ENCODE measurements at regions not wholly inside any gene's neighbourhood (a gene's known extent, or its start where the extent isn't known, plus 50 kb on each side); places are given as distances from the start of the nearest gene placed in this dataset.

- no peaks in the 10 kb centered on the region for H3K27me3 Mint-ChIP-seq
- ChIA-PET CTCF (no interaction called here), POLR2A (no interaction called here)
- no peaks in the 10 kb centered on the region for H3K36me3 Mint-ChIP-seq (ENCODE audit: low read depth)
- H3K9me3 Mint-ChIP-seq, result no peaks in the 10 kb centered on the region
- H3K27ac Mint-ChIP-seq, result no peak overlapping the region
- H3K4me3 Mint-ChIP-seq, result no peak overlapping the region
- DNase-seq, result no peak
- H3K4me1 Mint-ChIP-seq, result no peaks in the 10 kb centered on the region
These were observed 1314.0 kb downstream of the PCDH19 start for GRCh38 chrX:99095965-99096635.

DNA sequence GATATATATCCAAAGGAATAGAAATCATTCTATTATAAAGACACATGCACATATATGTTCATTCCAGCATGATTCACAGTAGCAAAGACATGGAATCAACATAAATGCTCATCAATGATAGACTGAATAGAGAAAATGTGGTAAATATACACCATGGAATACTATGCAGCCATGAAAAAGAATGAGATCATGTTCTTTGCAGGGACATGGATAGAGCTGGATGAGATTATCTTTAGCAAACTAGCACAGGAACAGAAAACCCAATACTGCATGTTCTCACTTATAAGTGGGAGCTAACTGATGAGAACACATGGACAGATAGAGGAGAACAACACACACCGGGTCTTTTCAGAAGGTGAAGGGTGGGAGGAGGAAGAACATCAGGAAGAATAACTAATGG, 1318.6 kb downstream of the PCDH19 start:
- Mint-ChIP-seq H3K9me3 (peaks cover 8% of the 10 kb centered on the region), H3K36me3 (ENCODE audit: low read depth) (no peaks in the 10 kb centered on the region), H3K27ac (no peak overlapping the region), H3K4me3 (no peak overlapping the region), H3K27me3 (no peaks in the 10 kb centered on the region), H3K4me1 (no peaks in the 10 kb centered on the region)
- ChIA-PET POLR2A (no interaction called here), CTCF (no interaction called here)
- DNase-seq, result no peak

DNA sequence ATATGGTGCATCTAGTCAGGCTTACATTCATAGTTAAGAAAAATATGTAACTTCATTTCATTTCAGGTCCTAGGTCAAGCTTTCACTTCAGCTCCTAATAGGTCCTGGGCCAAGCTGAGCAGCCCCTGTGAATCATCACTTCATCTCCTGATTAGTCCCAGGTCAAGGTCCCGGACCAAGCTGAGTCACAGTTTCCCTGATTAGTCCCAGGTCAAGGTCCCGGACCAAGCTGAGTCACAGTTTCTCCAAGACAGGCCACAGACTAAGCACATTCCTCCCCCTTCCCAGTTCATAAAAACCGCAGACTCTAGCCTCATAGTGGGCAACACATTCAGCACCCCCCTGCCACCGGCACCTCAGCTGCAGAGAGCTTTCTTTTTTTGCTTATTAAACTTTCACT, 1331.8 kb downstream of the PCDH19 start:
- no peaks in the 10 kb centered on the region for H3K4me1 Mint-ChIP-seq
- H3K4me3 Mint-ChIP-seq, result no peak overlapping the region
- no peaks in the 10 kb centered on the region for H3K9me3 Mint-ChIP-seq
- POLR2A ChIA-PET, result no interaction called here
- DNase-seq, result no peak
- CTCF ChIA-PET, result no interaction called here
- no peaks in the 10 kb centered on the region for H3K27me3 Mint-ChIP-seq
- no peaks in the 10 kb centered on the region for H3K36me3 Mint-ChIP-seq (ENCODE audit: low read depth)
- no peak overlapping the region for H3K27ac Mint-ChIP-seq

DNA sequence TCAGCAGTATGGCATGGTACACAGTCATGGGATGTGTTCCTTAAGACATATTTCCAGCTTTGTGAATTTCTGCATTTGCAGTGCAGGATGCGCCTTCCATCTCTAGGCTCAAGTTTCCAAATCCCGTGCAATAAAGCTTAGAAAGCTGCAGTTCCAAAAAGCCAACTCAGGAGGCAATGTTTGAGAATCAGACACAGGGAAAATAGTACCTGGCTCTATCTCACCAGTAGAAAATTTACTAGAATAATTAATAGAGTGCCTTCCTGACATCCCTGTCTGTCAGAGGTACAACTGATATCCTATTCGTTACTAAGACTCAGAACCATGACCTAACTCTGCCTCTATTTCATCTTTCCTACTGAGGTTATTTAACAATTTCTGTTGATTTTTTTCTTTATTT, 1333.0 kb downstream of the PCDH19 start:
- Mint-ChIP-seq H3K9me3 (no peaks in the 10 kb centered on the region), H3K4me1 (no peaks in the 10 kb centered on the region), H3K36me3 (ENCODE audit: low read depth) (no peaks in the 10 kb centered on the region), H3K27me3 (no peaks in the 10 kb centered on the region), H3K27ac (no peak overlapping the region), H3K4me3 (no peak overlapping the region)
- ChIA-PET CTCF (no interaction called here), POLR2A (no interaction called here)
- DNase-seq, result no peak

GRCh38 chrX:99073551-99073950, 1336.5 kb downstream of the PCDH19 start:
- H3K4me1 Mint-ChIP-seq, result no peaks in the 10 kb centered on the region
- no peak for DNase-seq
- ChIA-PET POLR2A (no interaction called here), CTCF (no interaction called here)
- no peaks in the 10 kb centered on the region for H3K27me3 Mint-ChIP-seq
- no peak overlapping the region for H3K4me3 Mint-ChIP-seq
- no peaks in the 10 kb centered on the region for H3K9me3 Mint-ChIP-seq
- no peak overlapping the region for H3K27ac Mint-ChIP-seq
- H3K36me3 Mint-ChIP-seq (ENCODE audit: low read depth), result no peaks in the 10 kb centered on the region

GRCh38 chrX:99051639-99052038, 1358.4 kb downstream of the PCDH19 start:
- H3K27ac Mint-ChIP-seq, result no peak overlapping the region
- ChIA-PET CTCF (no interaction called here), POLR2A (no interaction called here)
- no peaks in the 10 kb centered on the region for H3K36me3 Mint-ChIP-seq (ENCODE audit: low read depth)
- no peak overlapping the region for H3K4me3 Mint-ChIP-seq
- H3K4me1 Mint-ChIP-seq, result no peaks in the 10 kb centered on the region
- H3K27me3 Mint-ChIP-seq, result no peaks in the 10 kb centered on the region
- DNase-seq, result no peak
- peaks cover 2% of the 10 kb centered on the region for H3K9me3 Mint-ChIP-seq

GRCh38 chrX:99033226-99033901, 1376.7 kb downstream of the PCDH19 start:
- no peaks in the 10 kb centered on the region for H3K4me1 Mint-ChIP-seq
- POLR2A ChIA-PET, result no interaction called here
- no peaks in the 10 kb centered on the region for H3K36me3 Mint-ChIP-seq (ENCODE audit: low read depth)
- no peaks in the 10 kb centered on the region for H3K9me3 Mint-ChIP-seq
- DNase-seq, result no peak
- H3K27ac Mint-ChIP-seq, result no peak overlapping the region
- H3K4me3 Mint-ChIP-seq, result no peak overlapping the region
- CTCF ChIA-PET, result no interaction called here
- no peaks in the 10 kb centered on the region for H3K27me3 Mint-ChIP-seq

DNA sequence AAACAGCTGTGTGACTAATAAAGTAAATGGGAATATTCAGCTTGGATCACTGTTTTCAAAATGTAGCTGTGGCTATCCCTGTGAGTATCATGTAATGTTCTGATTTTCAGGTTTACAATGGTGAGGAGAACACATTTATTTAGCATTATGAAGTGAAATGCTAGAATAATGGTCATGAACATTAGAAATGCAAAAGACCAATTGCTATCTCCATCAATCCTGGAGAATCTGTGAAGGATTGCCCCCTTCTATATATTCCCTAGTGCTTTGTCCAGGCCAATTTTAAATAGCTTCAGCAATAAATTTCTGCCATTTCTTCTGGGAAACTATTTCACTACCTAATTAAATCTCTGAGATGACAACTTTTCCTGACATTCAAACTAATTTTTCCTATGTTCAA, 1399.1 kb downstream of the PCDH19 start:
- Mint-ChIP-seq H3K4me1 (no peaks in the 10 kb centered on the region), H3K27me3 (no peaks in the 10 kb centered on the region), H3K36me3 (ENCODE audit: low read depth) (no peaks in the 10 kb centered on the region), H3K9me3 (no peaks in the 10 kb centered on the region), H3K27ac (no peak overlapping the region), H3K4me3 (no peak overlapping the region)
- ChIA-PET POLR2A (no interaction called here), CTCF (no interaction called here)
- DNase-seq, result no peak

- DNase-seq, result no peak
- POLR2A ChIA-PET, result no interaction called here
- Mint-ChIP-seq H3K4me1 (no peaks in the 10 kb centered on the region), H3K9me3 (peaks cover 3% of the 10 kb centered on the region), H3K27me3 (no peaks in the 10 kb centered on the region), H3K36me3 (ENCODE audit: low read depth) (no peaks in the 10 kb centered on the region), H3K4me3 (no peak overlapping the region), H3K27ac (no peak overlapping the region)
- CTCF ChIA-PET, result no interaction called here
These were observed 1408.8 kb downstream of the PCDH19 start for GRCh38 chrX:99001286-99001685.

DNA sequence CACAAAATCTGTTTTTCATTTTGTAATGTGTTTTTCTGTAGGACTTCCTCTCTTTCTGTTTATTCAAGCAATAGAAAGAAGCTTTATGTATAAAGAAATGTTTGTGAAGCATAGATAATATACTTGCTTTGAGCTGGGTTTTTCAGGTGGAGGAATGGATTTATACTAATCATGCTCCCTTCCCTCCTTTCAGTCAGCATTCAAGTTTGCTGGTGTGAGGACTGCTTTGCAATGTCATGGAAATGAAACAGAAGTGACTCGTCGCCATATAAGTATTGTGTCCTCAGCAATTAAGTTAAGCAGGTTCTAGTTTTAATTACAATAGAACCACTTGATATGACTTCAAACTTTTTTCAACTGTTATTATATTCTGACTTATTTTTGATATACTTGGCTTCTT, 1447.1 kb downstream of the PCDH19 start:
- H3K4me1 Mint-ChIP-seq, result no peaks in the 10 kb centered on the region
- no peak overlapping the region for H3K27ac Mint-ChIP-seq
- no peak overlapping the region for H3K4me3 Mint-ChIP-seq
- H3K36me3 Mint-ChIP-seq (ENCODE audit: low read depth), result no peaks in the 10 kb centered on the region
- H3K27me3 Mint-ChIP-seq, result no peaks in the 10 kb centered on the region
- POLR2A ChIA-PET, result no interaction called here
- no peak for DNase-seq
- H3K9me3 Mint-ChIP-seq, result no peaks in the 10 kb centered on the region
- CTCF ChIA-PET, result interaction anchor here (1.0 kb wide), 1 partner anchor 28 kb away, joined by 3 read pairs; no protein-coding TSS in a partner anchor

DNA sequence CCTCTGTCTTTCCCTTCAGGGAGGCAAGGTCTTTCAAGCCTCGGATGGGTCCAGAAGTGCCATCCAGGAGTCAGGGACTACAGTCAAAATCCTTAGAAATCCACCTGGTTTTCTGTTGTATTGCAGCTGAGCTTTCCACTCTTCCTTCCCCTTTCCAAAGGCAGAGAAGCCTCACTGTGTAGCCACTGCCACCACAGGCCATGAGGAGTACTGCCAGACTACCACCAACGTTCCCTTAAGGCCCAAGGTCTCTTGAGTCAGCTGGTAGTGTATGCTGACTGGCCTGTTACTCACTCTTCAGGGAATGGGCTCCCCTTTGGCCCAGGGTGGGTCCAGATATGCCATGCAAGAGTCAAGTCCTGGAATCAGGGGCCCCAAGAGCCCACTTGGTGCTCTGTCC, 1454.1 kb downstream of the PCDH19 start:
- Mint-ChIP-seq H3K9me3 (peaks cover 7% of the 10 kb centered on the region), H3K36me3 (ENCODE audit: low read depth) (no peaks in the 10 kb centered on the region), H3K27me3 (no peaks in the 10 kb centered on the region), H3K27ac (no peak overlapping the region), H3K4me3 (no peak overlapping the region), H3K4me1 (no peaks in the 10 kb centered on the region)
- CTCF ChIA-PET, result no interaction called here
- POLR2A ChIA-PET, result no interaction called here
- DNase-seq, result no peak

DNA sequence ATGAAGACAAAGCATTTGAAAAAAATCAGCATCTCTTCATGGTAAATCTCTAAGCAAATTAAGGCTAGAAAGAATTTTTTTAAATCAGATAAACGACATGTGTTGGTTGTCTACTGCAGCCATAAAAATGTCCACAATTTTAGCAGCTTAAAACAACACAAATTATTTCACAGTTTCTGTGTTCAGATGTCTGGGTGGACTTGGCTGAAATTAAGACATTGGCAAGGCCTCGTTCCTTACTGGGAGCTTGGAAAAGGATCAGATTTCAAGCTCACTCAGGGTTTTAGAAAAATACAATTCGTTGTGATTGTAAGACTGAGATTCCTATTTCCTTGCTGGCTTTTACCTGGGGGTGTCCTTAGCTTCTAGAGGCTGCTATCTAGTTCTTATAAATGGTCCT, 1470.6 kb downstream of the PCDH19 start:
- CTCF ChIA-PET, result no interaction called here
- Mint-ChIP-seq H3K27ac (no peak overlapping the region), H3K9me3 (peaks cover 4% of the 10 kb centered on the region), H3K4me1 (no peaks in the 10 kb centered on the region), H3K4me3 (no peak overlapping the region), H3K36me3 (ENCODE audit: low read depth) (no peaks in the 10 kb centered on the region), H3K27me3 (no peaks in the 10 kb centered on the region)
- POLR2A ChIA-PET, result no interaction called here
- DNase-seq, result no peak

- H3K36me3 Mint-ChIP-seq (ENCODE audit: low read depth), result no peaks in the 10 kb centered on the region
- DNase-seq, result no peak
- POLR2A ChIA-PET, result no interaction called here
- H3K4me3 Mint-ChIP-seq, result no peak overlapping the region
- no peaks in the 10 kb centered on the region for H3K4me1 Mint-ChIP-seq
- H3K9me3 Mint-ChIP-seq, result peaks cover 6% of the 10 kb centered on the region
- no peaks in the 10 kb centered on the region for H3K27me3 Mint-ChIP-seq
- CTCF ChIA-PET, result no interaction called here
- no peak overlapping the region for H3K27ac Mint-ChIP-seq
These were observed 1478.9 kb downstream of the PCDH19 start for GRCh38 chrX:98931216-98931615.

- CTCF ChIA-PET, result no interaction called here
- Mint-ChIP-seq H3K27me3 (no peaks in the 10 kb centered on the region), H3K9me3 (no peaks in the 10 kb centered on the region), H3K36me3 (ENCODE audit: low read depth) (no peaks in the 10 kb centered on the region), H3K4me1 (no peaks in the 10 kb centered on the region), H3K27ac (no peak overlapping the region), H3K4me3 (no peak overlapping the region)
- DNase-seq, result no peak
- POLR2A ChIA-PET, result no interaction called here
These were observed 1485.6 kb downstream of the PCDH19 start for GRCh38 chrX:98924511-98924910.
